Activated B cell treated with CpG ODN at 0.5 μM for 24 hours (primary cell): ENCODE measurements at regions not wholly inside any gene's neighbourhood (a gene's known extent, or its start where the extent isn't known, plus 50 kb on each side); places are given as distances from the start of the nearest gene placed in this dataset.

Source experiments
- ATAC-seq: fragments of 200-7000 bp; cut with Tn5 transposase; one replicate; pipeline ENCODE4 v1.10.0; 2021; ENCODE audit warnings: low read depth, mild to moderate bottlenecking, moderate library complexity
- CTCF ChIA-PET: fragments of 350-600 bp; sonication (Branson Sonifier 250); formaldehyde crosslinking; loops from one replicate; lab custom pipeline; 2021; ENCODE audit warnings: antibody characterized with exemption; lab: Charles Lee
- POLR2A ChIA-PET: fragments of 350-600 bp; sonication (Branson Sonifier 250); formaldehyde crosslinking; loops from one replicate; lab custom pipeline; 2021; ENCODE audit warnings: antibody characterized with exemption; lab: Charles Lee
- DNase-seq: peaks from one replicate; pipeline ENCODE4 v3.0.0; 2022
- H3K27ac Mint-ChIP-seq: one replicate; pipeline ENCODE4 v1.8.0; 2020; ENCODE audit warnings: mixed read lengths
- H3K27me3 Mint-ChIP-seq: one replicate; pipeline ENCODE4 v1.8.0; 2021; ENCODE audit warnings: mixed read lengths
- H3K36me3 Mint-ChIP-seq: one replicate; pipeline ENCODE4 v1.8.0; 2021; ENCODE audit warnings: low read depth, mixed read lengths
- H3K4me1 Mint-ChIP-seq: one replicate; pipeline ENCODE4 v1.8.0; 2021; ENCODE audit warnings: mixed read lengths
- H3K4me3 Mint-ChIP-seq: one replicate; pipeline ENCODE4 v1.8.0; 2020; ENCODE audit warnings: mild to moderate bottlenecking, mixed read lengths
- H3K9me3 Mint-ChIP-seq: one replicate; pipeline ENCODE4 v1.8.0; 2020; ENCODE audit warnings: mixed read lengths
- CTCF ChIP-seq: fragments of 200-600 bp; IDR thresholded peaks from one replicate; pipeline ENCODE4 v1.8.0; 2022; ENCODE audit warnings: antibody characterized with exemption, mild to moderate bottlenecking
- intact Hi-C: fragments of 100-400 bp; cut with micrococcal nuclease; formaldehyde crosslinking; loops from one replicate; pipeline ENCODE4 v1.15.1; 2024

- H3K9me3 Mint-ChIP-seq: peaks cover 17% of the 10 kb centered on the region
- H3K4me1 Mint-ChIP-seq: no peaks in the 10 kb centered on the region
- TF ChIP-seq CTCF: no peak
- DNase-seq: no peak
- intact Hi-C loops: no loop called here
- no peak overlapping the region for H3K27ac Mint-ChIP-seq
- POLR2A ChIA-PET: no interaction called here
- no peak for ATAC-seq
- H3K27me3 Mint-ChIP-seq: no peaks in the 10 kb centered on the region
- no peaks in the 10 kb centered on the region for H3K36me3 Mint-ChIP-seq
- H3K4me3 Mint-ChIP-seq: no peak overlapping the region
- CTCF ChIA-PET: no interaction called here
Observed at GRCh38 chr15:95226835-95227234, 995.5 kb downstream of the MCTP2 start.

- ChIA-PET CTCF (no interaction called here), POLR2A (no interaction called here)
- Mint-ChIP-seq H3K9me3 (peaks cover 18% of the 10 kb centered on the region), H3K36me3 (no peaks in the 10 kb centered on the region), H3K4me1 (no peaks in the 10 kb centered on the region), H3K27me3 (no peaks in the 10 kb centered on the region), H3K4me3 (no peak overlapping the region), H3K27ac (no peak overlapping the region)
- no peak for DNase-seq
- intact Hi-C loops: no loop called here
- no peak for ATAC-seq
- TF ChIP-seq CTCF: no peak
Observed at GRCh38 chr15:95227235-95227634, 995.9 kb downstream of the MCTP2 start.

- Mint-ChIP-seq H3K36me3 (no peaks in the 10 kb centered on the region), H3K27ac (no peak overlapping the region), H3K4me3 (no peak overlapping the region), H3K4me1 (no peaks in the 10 kb centered on the region), H3K27me3 (no peaks in the 10 kb centered on the region), H3K9me3 (peaks cover 13% of the 10 kb centered on the region)
- DNase-seq (no peak), ATAC-seq (no peak)
- POLR2A ChIA-PET: no interaction called here
- CTCF ChIA-PET: no interaction called here
- no peak for TF ChIP-seq CTCF
- intact Hi-C loops: no loop called here
Observed at GRCh38 chr15:95228856-95229555, 997.6 kb downstream of the MCTP2 start.

- H3K27ac Mint-ChIP-seq: no peak overlapping the region
- ChIA-PET CTCF (no interaction called here), POLR2A (no interaction called here)
- no peak for ATAC-seq
- TF ChIP-seq CTCF: no peak
- H3K9me3 Mint-ChIP-seq: peaks cover 15% of the 10 kb centered on the region
- H3K36me3 Mint-ChIP-seq: no peaks in the 10 kb centered on the region
- intact Hi-C loops: no loop called here
- no peak for DNase-seq
- H3K27me3 Mint-ChIP-seq: no peaks in the 10 kb centered on the region
- no peaks in the 10 kb centered on the region for H3K4me1 Mint-ChIP-seq
- H3K4me3 Mint-ChIP-seq: no peak overlapping the region
Observed at GRCh38 chr15:95235033-95235432, 1003.7 kb downstream of the MCTP2 start.

GRCh38 chr15:95247071-95247984 lies 1016.0 kb downstream of the MCTP2 start:
- Mint-ChIP-seq H3K36me3 (no peaks in the 10 kb centered on the region), H3K27ac (no peak overlapping the region), H3K4me3 (no peak overlapping the region), H3K27me3 (no peaks in the 10 kb centered on the region), H3K9me3 (peaks cover 13% of the 10 kb centered on the region), H3K4me1 (no peaks in the 10 kb centered on the region)
- ATAC-seq (no peak), DNase-seq (no peak)
- intact Hi-C loops: no loop called here
- POLR2A ChIA-PET: no interaction called here
- CTCF ChIA-PET: no interaction called here
- no peak for TF ChIP-seq CTCF
